ENCODE measurements at regions not wholly inside any gene's neighbourhood (a gene's known extent, or its start where the extent isn't known, plus 50 kb on each side); places are given as distances from the start of the nearest gene placed in this dataset.

DNA sequence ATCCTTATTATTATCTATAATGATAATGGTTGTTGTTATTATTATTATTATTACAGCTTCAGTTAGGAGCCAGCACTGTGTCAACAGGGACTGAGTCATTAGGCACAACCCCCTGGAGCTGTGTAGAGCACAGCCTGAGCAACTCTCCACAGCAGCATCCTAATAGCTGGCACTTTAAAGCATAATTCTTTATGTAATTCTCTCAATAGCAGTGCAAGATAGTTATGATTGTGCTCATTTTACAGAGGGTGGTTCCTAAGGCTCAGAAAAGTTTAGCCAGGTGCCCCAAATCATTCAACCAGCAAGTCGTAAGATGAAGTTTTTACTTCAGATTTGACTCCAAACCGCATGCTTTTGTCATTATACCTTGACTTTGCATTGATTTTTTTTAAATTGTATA, 390.3 kb downstream of the ANXA1 start:
- Histone ChIP-seq H3K4me1 (no peaks in the 10 kb centered on the region), H3K9me3 (no peaks in the 10 kb centered on the region), H3K27me3 (no peaks in the 10 kb centered on the region), H3K27ac (no peak overlapping the region), H3K36me3 (no peaks in the 10 kb centered on the region), H3K4me3 (no peak overlapping the region)
- intact Hi-C loops (cut with DNase I; ENCODE audit: low total_unique reads), result no loop called here
- DNase-seq, result no peak
- WGBS, 5 donors, result 34 to 60% (median 44%) methylated on average over 2 of the region's 2 CpGs
- no peak for TF ChIP-seq EP300 (IDR thresholded peaks at IDR 0.05)
- no peak for TF ChIP-seq POLR2A (IDR thresholded peaks at IDR 0.05)
- TF ChIP-seq POLR2AphosphoS5 (IDR thresholded peaks at IDR 0.05), result no peak
- TF ChIP-seq, protein P1, sequence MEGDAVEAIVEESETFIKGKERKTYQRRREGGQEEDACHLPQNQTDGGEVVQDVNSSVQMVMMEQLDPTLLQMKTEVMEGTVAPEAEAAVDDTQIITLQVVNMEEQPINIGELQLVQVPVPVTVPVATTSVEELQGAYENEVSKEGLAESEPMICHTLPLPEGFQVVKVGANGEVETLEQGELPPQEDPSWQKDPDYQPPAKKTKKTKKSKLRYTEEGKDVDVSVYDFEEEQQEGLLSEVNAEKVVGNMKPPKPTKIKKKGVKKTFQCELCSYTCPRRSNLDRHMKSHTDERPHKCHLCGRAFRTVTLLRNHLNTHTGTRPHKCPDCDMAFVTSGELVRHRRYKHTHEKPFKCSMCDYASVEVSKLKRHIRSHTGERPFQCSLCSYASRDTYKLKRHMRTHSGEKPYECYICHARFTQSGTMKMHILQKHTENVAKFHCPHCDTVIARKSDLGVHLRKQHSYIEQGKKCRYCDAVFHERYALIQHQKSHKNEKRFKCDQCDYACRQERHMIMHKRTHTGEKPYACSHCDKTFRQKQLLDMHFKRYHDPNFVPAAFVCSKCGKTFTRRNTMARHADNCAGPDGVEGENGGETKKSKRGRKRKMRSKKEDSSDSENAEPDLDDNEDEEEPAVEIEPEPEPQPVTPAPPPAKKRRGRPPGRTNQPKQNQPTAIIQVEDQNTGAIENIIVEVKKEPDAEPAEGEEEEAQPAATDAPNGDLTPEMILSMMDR (IDR thresholded peaks at IDR 0.05), result no peak

DNA sequence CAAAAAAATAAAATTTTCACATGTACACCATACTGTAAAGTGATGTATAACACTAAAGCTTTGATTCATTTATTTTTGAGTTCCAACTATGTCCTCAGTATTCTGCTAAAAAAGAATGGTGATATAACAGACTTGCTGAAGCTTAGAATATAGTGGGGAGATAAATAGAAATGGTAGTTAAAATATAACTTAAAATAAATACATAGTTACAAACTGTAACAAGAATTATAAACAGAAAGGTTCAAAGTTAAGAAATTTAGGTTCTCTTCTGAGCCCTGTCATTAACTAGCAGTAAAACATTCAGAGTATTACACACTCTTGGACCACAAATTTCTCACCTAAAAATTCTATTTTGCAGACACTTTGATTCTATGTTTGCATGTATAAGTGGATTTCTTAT, 392.1 kb downstream of the ANXA1 start:
- H3K9me3 ChIP-seq, result no peaks in the 10 kb centered on the region
- no peaks in the 10 kb centered on the region for H3K4me1 ChIP-seq
- intact Hi-C loops (cut with DNase I; ENCODE audit: low total_unique reads), result no loop called here
- no peaks in the 10 kb centered on the region for H3K27me3 ChIP-seq
- H3K4me3 ChIP-seq, result no peak overlapping the region
- DNase-seq, result no peak
- no peaks in the 10 kb centered on the region for H3K36me3 ChIP-seq
- TF ChIP-seq, protein P1 (IDR thresholded peaks at IDR 0.05), result no peak
- TF ChIP-seq EP300 (IDR thresholded peaks at IDR 0.05) (no peak), POLR2AphosphoS5 (IDR thresholded peaks at IDR 0.05) (no peak), POLR2A (IDR thresholded peaks at IDR 0.05) (no peak)
- no peak overlapping the region for H3K27ac ChIP-seq

DNA sequence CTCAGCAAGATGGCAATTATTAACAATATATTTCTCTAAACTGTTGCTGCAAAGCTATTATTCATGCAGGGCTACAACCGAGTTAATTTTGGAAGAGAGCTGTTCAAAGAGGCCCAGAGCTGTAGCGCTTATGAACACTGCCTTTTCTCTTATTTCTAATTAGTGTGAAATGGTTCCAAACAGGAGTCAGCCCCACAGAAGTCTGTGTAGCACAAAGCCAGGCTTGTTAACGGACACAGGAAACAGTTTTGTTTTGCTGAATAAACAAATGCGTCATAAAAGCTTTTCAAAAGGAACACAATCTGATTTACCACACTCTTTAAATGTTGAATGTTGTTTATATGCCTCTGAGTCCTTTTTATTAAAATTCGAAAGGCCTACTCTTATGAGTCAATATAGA, 396.5 kb downstream of the ANXA1 start:
- peak in 1 of 2 donors; percentile 13 for DNase-seq
- H3K36me3 ChIP-seq, result no peaks in the 10 kb centered on the region
- no peaks in the 10 kb centered on the region for H3K27me3 ChIP-seq
- intact Hi-C loops (cut with DNase I; ENCODE audit: low total_unique reads), result no loop called here
- no peak overlapping the region for H3K4me3 ChIP-seq
- TF ChIP-seq, protein P1 (IDR thresholded peaks at IDR 0.05), result no peak
- TF ChIP-seq POLR2A (IDR thresholded peaks at IDR 0.05) (no peak), POLR2AphosphoS5 (IDR thresholded peaks at IDR 0.05) (no peak), EP300 (IDR thresholded peaks at IDR 0.05) (no peak)
- H3K9me3 ChIP-seq, result no peaks in the 10 kb centered on the region
- no peak overlapping the region for H3K27ac ChIP-seq
- H3K4me1 ChIP-seq, result no peaks in the 10 kb centered on the region
- 46 to 56% (median 51%) methylated on average over 5 of the region's 5 CpGs for WGBS, 5 donors

DNA sequence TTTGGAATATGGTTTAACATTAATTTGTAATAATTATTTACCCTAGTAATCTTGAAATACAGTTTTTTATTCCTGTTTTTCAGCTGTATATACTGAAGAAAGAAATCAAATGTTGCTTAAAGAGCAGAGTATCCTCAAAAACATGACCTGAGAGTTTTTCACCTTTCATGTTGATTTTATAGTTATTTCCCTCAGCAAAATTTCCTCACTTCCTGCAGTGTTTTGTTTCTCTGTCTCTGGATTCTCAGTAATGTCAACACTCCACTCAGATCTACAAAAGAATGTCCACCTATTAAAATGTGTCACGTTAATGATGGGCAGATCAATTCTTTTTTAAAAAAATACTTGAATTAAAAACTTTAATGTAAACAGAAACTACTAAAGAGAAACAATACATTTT, 398.3 kb downstream of the ANXA1 start:
- Histone ChIP-seq H3K27me3 (no peaks in the 10 kb centered on the region), H3K36me3 (no peaks in the 10 kb centered on the region), H3K4me3 (no peak overlapping the region), H3K9me3 (no peaks in the 10 kb centered on the region), H3K4me1 (no peaks in the 10 kb centered on the region), H3K27ac (no peak overlapping the region)
- no peak for TF ChIP-seq POLR2A (IDR thresholded peaks at IDR 0.05)
- TF ChIP-seq EP300 (IDR thresholded peaks at IDR 0.05), result no peak
- no peak for TF ChIP-seq POLR2AphosphoS5 (IDR thresholded peaks at IDR 0.05)
- TF ChIP-seq, protein P1 (IDR thresholded peaks at IDR 0.05), result no peak
- 30 to 48% (median 36%) methylated on average over 1 of the region's 1 CpG for WGBS, 5 donors
- intact Hi-C loops (cut with DNase I; ENCODE audit: low total_unique reads), result no loop called here
- DNase-seq, result no peak

Measured in stomach (tissue), 8 donors.